LNCAP (cell line): ENCODE measurements at regions not wholly inside any gene's neighbourhood (a gene's known extent, or its start where the extent isn't known, plus 50 kb on each side); places are given as distances from the start of the nearest gene placed in this dataset.

ENCODE experiments used
- CTCF ChIP-seq: fragments of 450-650 bp; IDR thresholded peaks from 2 replicates; pipeline ENCODE4 v1.5.1; 2017; ENCODE audit warnings: mild to moderate bottlenecking

GRCh38 chr10:44199991-44200655 is 184.8 kb downstream of the CXCL12 start:
- TF ChIP-seq CTCF = no peak

- TF ChIP-seq CTCF = no peak
Observed at GRCh38 chr10:44199267-44199666, 185.6 kb downstream of the CXCL12 start.

DNA sequence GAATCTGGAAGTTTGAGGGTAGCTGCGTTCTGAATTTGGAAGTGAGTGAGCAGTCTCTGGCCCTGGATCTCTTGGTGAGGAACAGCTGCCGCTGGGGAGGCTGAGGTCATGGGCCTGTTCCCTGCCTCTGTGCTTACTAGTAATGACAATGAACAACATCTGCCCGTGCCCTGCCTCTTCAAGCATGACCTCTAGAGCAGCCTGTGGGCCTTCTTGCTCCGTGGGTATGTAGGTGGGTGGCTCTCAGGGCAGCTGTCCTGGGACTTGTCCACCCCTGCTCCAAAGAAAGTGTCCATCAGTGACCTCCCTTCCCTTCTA is 186.2 kb downstream of the CXCL12 start:
- TF ChIP-seq CTCF = no peak

- TF ChIP-seq CTCF = no peak
Observed at GRCh38 chr10:44198096-44198779, 186.7 kb downstream of the CXCL12 start.

- TF ChIP-seq CTCF = no peak
Observed at GRCh38 chr10:44197646-44198045, 187.3 kb downstream of the CXCL12 start.

DNA sequence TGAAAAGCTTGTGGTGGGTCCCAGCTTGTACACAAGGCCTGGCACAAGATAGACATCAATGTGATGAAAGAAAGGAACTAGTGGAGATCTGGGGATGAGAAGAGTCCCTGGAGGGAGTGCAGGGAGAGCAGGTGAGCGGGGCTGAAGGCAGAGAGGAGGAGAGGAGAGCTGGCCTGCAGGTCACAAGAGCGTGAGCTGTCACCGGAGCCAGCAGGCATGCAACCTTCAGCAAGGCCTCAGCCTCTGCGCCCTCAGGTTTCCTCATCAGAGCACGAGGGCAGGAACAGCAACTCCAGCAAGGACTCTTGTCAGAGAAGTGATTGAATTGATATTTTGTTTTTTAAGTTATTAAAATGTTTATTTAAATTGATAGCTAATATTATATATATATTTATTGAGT is 188.6 kb downstream of the CXCL12 start:
- TF ChIP-seq CTCF = no peak

GRCh38 chr10:44196008-44196320 is 188.9 kb downstream of the CXCL12 start:
- TF ChIP-seq CTCF = no peak
